ENCODE measurements at regions not wholly inside any gene's neighbourhood (a gene's known extent, or its start where the extent isn't known, plus 50 kb on each side); places are given as distances from the start of the nearest gene placed in this dataset.

DNA sequence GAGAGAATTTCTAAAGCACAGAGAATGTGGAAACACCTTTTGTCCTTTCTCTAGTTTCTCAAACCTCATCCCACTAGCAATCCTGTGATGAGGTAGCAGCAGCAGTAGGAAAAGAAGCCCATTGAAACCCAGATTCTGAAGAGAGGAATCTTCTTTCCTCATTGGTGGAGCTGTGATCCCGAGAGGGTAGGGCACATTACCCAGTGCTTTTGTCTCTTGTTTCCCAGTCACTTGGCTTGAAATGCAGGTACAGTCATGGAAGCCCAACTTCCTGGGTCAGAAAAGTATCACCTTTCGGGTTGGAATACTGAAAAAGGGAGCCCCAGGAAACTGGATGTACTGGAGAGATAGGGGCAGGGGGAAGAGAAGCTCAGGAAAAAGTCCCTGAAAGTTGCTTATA, 417.4 kb downstream of the TBC1D32 start:
- TF ChIP-seq, protein P1, sequence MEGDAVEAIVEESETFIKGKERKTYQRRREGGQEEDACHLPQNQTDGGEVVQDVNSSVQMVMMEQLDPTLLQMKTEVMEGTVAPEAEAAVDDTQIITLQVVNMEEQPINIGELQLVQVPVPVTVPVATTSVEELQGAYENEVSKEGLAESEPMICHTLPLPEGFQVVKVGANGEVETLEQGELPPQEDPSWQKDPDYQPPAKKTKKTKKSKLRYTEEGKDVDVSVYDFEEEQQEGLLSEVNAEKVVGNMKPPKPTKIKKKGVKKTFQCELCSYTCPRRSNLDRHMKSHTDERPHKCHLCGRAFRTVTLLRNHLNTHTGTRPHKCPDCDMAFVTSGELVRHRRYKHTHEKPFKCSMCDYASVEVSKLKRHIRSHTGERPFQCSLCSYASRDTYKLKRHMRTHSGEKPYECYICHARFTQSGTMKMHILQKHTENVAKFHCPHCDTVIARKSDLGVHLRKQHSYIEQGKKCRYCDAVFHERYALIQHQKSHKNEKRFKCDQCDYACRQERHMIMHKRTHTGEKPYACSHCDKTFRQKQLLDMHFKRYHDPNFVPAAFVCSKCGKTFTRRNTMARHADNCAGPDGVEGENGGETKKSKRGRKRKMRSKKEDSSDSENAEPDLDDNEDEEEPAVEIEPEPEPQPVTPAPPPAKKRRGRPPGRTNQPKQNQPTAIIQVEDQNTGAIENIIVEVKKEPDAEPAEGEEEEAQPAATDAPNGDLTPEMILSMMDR (IDR thresholded peaks at IDR 0.05) = no peak
- TF ChIP-seq POLR2A (IDR thresholded peaks at IDR 0.05) = no peak

Measured in uterus (tissue), 2 donors.